ENCODE measurements at regions not wholly inside any gene's neighbourhood (a gene's known extent, or its start where the extent isn't known, plus 50 kb on each side); places are given as distances from the start of the nearest gene placed in this dataset.

- no peaks in the 10 kb centered on the region for H3K79me2 ChIP-seq
- no peaks in the 10 kb centered on the region for H3K4me1 ChIP-seq (ENCODE audit: insufficient read depth)
- no peaks in the 10 kb centered on the region for H3K27me3 ChIP-seq
- H4K20me1 ChIP-seq (ENCODE audit: insufficient read depth, poor library complexity, severe bottlenecking), result no peaks in the 10 kb centered on the region
- H3K9me2 ChIP-seq (replicated peaks; ENCODE audit: insufficient read depth), result no peaks in the 10 kb centered on the region
- H3K27ac ChIP-seq, result no peak overlapping the region
- no peak for DNase-seq (ENCODE audit: low spot score)
- TF ChIP-seq EZH2phosphoT487 (IDR thresholded peaks at IDR 0.05; ENCODE audit: low read depth, severe bottlenecking, unreplicated experiment) (no peak), EZH2 (IDR thresholded peaks at IDR 0.05; ENCODE audit: borderline replicate concordance) (no peak)
- H2AFZ ChIP-seq, result no peak overlapping the region
- 76% methylated on average over 1 of the region's 1 CpG for WGBS (ENCODE audit: low lambda C conversion rate, missing lambda C conversion rate)
- no peaks in the 10 kb centered on the region for H3K36me3 ChIP-seq (replicated peaks; ENCODE audit: insufficient read depth, low read depth)
- H3K9me3 ChIP-seq (ENCODE audit: low read depth), result no peaks in the 10 kb centered on the region
- H3K4me3 ChIP-seq, result no peak overlapping the region
- H3K4me2 ChIP-seq, result no peak overlapping the region
These were observed 204.4 kb downstream of the ZNF330 start for GRCh38 chr4:141425124-141425523.

- no peaks in the 10 kb centered on the region for H3K4me1 ChIP-seq (ENCODE audit: insufficient read depth)
- H4K20me1 ChIP-seq (ENCODE audit: insufficient read depth, poor library complexity, severe bottlenecking), result no peaks in the 10 kb centered on the region
- H3K4me2 ChIP-seq, result no peak overlapping the region
- WGBS (ENCODE audit: low lambda C conversion rate, missing lambda C conversion rate), result 66% methylated on average over 4 of the region's 4 CpGs
- H3K36me3 ChIP-seq (replicated peaks; ENCODE audit: insufficient read depth, low read depth), result no peaks in the 10 kb centered on the region
- H3K27ac ChIP-seq, result no peak overlapping the region
- H2AFZ ChIP-seq, result no peak overlapping the region
- H3K9me3 ChIP-seq (ENCODE audit: low read depth), result no peaks in the 10 kb centered on the region
- no peaks in the 10 kb centered on the region for H3K27me3 ChIP-seq
- no peak for DNase-seq (ENCODE audit: low spot score)
- no peak overlapping the region for H3K4me3 ChIP-seq
- H3K9me2 ChIP-seq (replicated peaks; ENCODE audit: insufficient read depth), result no peaks in the 10 kb centered on the region
- no peak for TF ChIP-seq EZH2phosphoT487 (IDR thresholded peaks at IDR 0.05; ENCODE audit: low read depth, severe bottlenecking, unreplicated experiment)
- TF ChIP-seq CTCF (IDR thresholded peaks at IDR 0.05; ENCODE audit: poor library complexity), result no peak
- TF ChIP-seq EZH2 (IDR thresholded peaks at IDR 0.05; ENCODE audit: borderline replicate concordance), result no peak
- no peaks in the 10 kb centered on the region for H3K79me2 ChIP-seq
These were observed 207.1 kb downstream of the ZNF330 start for GRCh38 chr4:141427726-141428296.

- Histone ChIP-seq H3K4me2 (no peak overlapping the region), H3K9me3 (ENCODE audit: low read depth) (no peaks in the 10 kb centered on the region), H3K4me3 (no peak overlapping the region), H3K27ac (no peak overlapping the region), H3K79me2 (no peaks in the 10 kb centered on the region), H3K27me3 (no peaks in the 10 kb centered on the region), H4K20me1 (ENCODE audit: insufficient read depth, poor library complexity, severe bottlenecking) (no peaks in the 10 kb centered on the region), H2AFZ (no peak overlapping the region), H3K9me2 (replicated peaks; ENCODE audit: insufficient read depth) (no peaks in the 10 kb centered on the region), H3K4me1 (ENCODE audit: insufficient read depth) (no peaks in the 10 kb centered on the region), H3K36me3 (replicated peaks; ENCODE audit: insufficient read depth, low read depth) (no peaks in the 10 kb centered on the region)
- 77% methylated on average over 6 of the region's 6 CpGs for WGBS (ENCODE audit: low lambda C conversion rate, missing lambda C conversion rate)
- TF ChIP-seq EZH2phosphoT487 (IDR thresholded peaks at IDR 0.05; ENCODE audit: low read depth, severe bottlenecking, unreplicated experiment) (no peak), EZH2 (IDR thresholded peaks at IDR 0.05; ENCODE audit: borderline replicate concordance) (no peak), CTCF (IDR thresholded peaks at IDR 0.05; ENCODE audit: poor library complexity) (no peak)
- no peak for DNase-seq (ENCODE audit: low spot score)
These were observed 206.4 kb upstream of the IL15 start for GRCh38 chr4:141429933-141430332.

GRCh38 chr4:141430686-141431085, 205.7 kb upstream of the IL15 start:
- H3K4me2 ChIP-seq, result no peak overlapping the region
- no peak for TF ChIP-seq CTCF (IDR thresholded peaks at IDR 0.05; ENCODE audit: poor library complexity)
- TF ChIP-seq EZH2phosphoT487 (IDR thresholded peaks at IDR 0.05; ENCODE audit: low read depth, severe bottlenecking, unreplicated experiment), result no peak
- TF ChIP-seq EZH2 (IDR thresholded peaks at IDR 0.05; ENCODE audit: borderline replicate concordance), result no peak
- no peaks in the 10 kb centered on the region for H4K20me1 ChIP-seq (ENCODE audit: insufficient read depth, poor library complexity, severe bottlenecking)
- H3K4me1 ChIP-seq (ENCODE audit: insufficient read depth), result no peaks in the 10 kb centered on the region
- WGBS (ENCODE audit: low lambda C conversion rate, missing lambda C conversion rate), result 94% methylated on average over 4 of the region's 4 CpGs
- no peak overlapping the region for H3K4me3 ChIP-seq
- no peaks in the 10 kb centered on the region for H3K79me2 ChIP-seq
- no peak overlapping the region for H3K27ac ChIP-seq
- no peaks in the 10 kb centered on the region for H3K27me3 ChIP-seq
- no peaks in the 10 kb centered on the region for H3K36me3 ChIP-seq (replicated peaks; ENCODE audit: insufficient read depth, low read depth)
- H3K9me2 ChIP-seq (replicated peaks; ENCODE audit: insufficient read depth), result no peaks in the 10 kb centered on the region
- no peak overlapping the region for H2AFZ ChIP-seq
- DNase-seq (ENCODE audit: low spot score), result no peak
- H3K9me3 ChIP-seq (ENCODE audit: low read depth), result no peaks in the 10 kb centered on the region
